DND-41 (cell line): ENCODE measurements at regions not wholly inside any gene's neighbourhood (a gene's known extent, or its start where the extent isn't known, plus 50 kb on each side); places are given as distances from the start of the nearest gene placed in this dataset.

Experiments used
- CTCF ChIP-seq: IDR thresholded peaks from 2 replicates; pipeline ENCODE4 v1.5.1; 2012; ENCODE audit warnings: borderline replicate concordance, low read length, moderate library complexity, mild to moderate bottlenecking; ENCODE audit not compliant: poor library complexity, severe bottlenecking; ENCODE audit errors: extremely low read depth
- EZH2 ChIP-seq: IDR thresholded peaks from 3 replicates; pipeline ENCODE4 v1.6.1; 2012; ENCODE audit warnings: borderline replicate concordance, low read depth, mild to moderate bottlenecking, moderate library complexity, low read length, inconsistent platforms; ENCODE audit not compliant: severe bottlenecking

- TF ChIP-seq CTCF = no peak
- no peak for TF ChIP-seq EZH2
These were observed 274.4 kb upstream of the GPC6 start for GRCh38 chr13:92952161-92952560.
